ENCODE measurements at regions not wholly inside any gene's neighbourhood (a gene's known extent, or its start where the extent isn't known, plus 50 kb on each side); places are given as distances from the start of the nearest gene placed in this dataset.

- TF ChIP-seq CTCF (IDR thresholded peaks at IDR 0.05; ENCODE audit: low read length) (no peak), EZH2 (optimal IDR thresholded peaks at IDR 0.05; ENCODE audit: low read depth, low read length) (no peak)
Measured at GRCh38 chr20:24779946-24780345, 169.1 kb upstream of the CST7 start.
